HCT116 (cell line): ENCODE measurements at regions not wholly inside any gene's neighbourhood (a gene's known extent, or its start where the extent isn't known, plus 50 kb on each side); places are given as distances from the start of the nearest gene placed in this dataset.

Experiments used
- CTCF ChIP-seq, 3 experiments: fragments of 200-600 bp in 1 of 3; sonication (generic) in 1 of 3; IDR thresholded peaks in 2 of 3; conservative IDR thresholded peaks in 1 of 3; 2 replicates each; pipeline ENCODE4 v1.5.1; 2012 to 2017; ENCODE audit warnings: low read depth in 2 of 3, low read length in 2 of 3, antibody characterized with exemption in 1 of 3, borderline replicate concordance in 1 of 3, control low read depth in 1 of 3, mild to moderate bottlenecking in 1 of 3, mixed read lengths in 1 of 3, mixed run types in 1 of 3, moderate library complexity in 1 of 3; ENCODE audit not compliant: insufficient read depth in 1 of 3
- EGR1 ChIP-seq: IDR thresholded peaks from 2 replicates; pipeline ENCODE4 v1.6.1; 2012; ENCODE audit warnings: low read depth
- EZH2 ChIP-seq: fragments of 200-600 bp; sonication (generic); IDR thresholded peaks from 2 replicates; pipeline ENCODE4 v1.6.1; 2017; ENCODE audit warnings: antibody characterized with exemption, mixed run types
- EZH2phosphoT487 ChIP-seq: fragments of 200-600 bp; IDR thresholded peaks from 2 replicates; pipeline ENCODE4 v1.6.1; 2018; ENCODE audit warnings: antibody characterized with exemption, borderline replicate concordance
- MAX ChIP-seq: IDR thresholded peaks from 2 replicates; pipeline ENCODE4 v1.6.1; 2012
- POLR2AphosphoS5 ChIP-seq: IDR thresholded peaks from 2 replicates; pipeline ENCODE4 v1.6.1; 2011; ENCODE audit warnings: mild to moderate bottlenecking, low read depth, low read length, moderate library complexity
- REST ChIP-seq: IDR thresholded peaks from 2 replicates; pipeline ENCODE4 v1.6.1; 2012; ENCODE audit warnings: low read depth
- TCF7L2 ChIP-seq: IDR thresholded peaks from 2 replicates; pipeline ENCODE4 v1.7.0; 2011; ENCODE audit warnings: borderline replicate concordance, inconsistent platforms; ENCODE audit not compliant: insufficient read depth, insufficient read length; ENCODE audit errors: extremely low read depth

GRCh38 chr20:21801193-21801592 is 95.7 kb downstream of the PAX1 start:
- TF ChIP-seq REST (no peak), CTCF (IDR thresholded peaks at IDR 0.05 in 2 of 3, conservative IDR thresholded peaks at IDR 0.05 in 1 of 3; ENCODE audit: borderline replicate concordance in 1 of 3, insufficient read depth in 1 of 3, low read depth in 2 of 3, low read length in 2 of 3) (no peak), POLR2AphosphoS5 (no peak), TCF7L2 (no peak), EGR1 (no peak), EZH2 (no peak), MAX (no peak), EZH2phosphoT487 (no peak)
